CD4-positive, alpha-beta T cell treated with Interleukin-15 for 1 hour (primary cell): ENCODE measurements at regions not wholly inside any gene's neighbourhood (a gene's known extent, or its start where the extent isn't known, plus 50 kb on each side); places are given as distances from the start of the nearest gene placed in this dataset.
A peak's percentile ranks its signal among the peaks of the same experiment; 100 is the strongest.

ENCODE experiments used
- DNase-seq: peaks from one replicate; pipeline ENCODE4 v3.0.0-alpha.2; 2020

DNA sequence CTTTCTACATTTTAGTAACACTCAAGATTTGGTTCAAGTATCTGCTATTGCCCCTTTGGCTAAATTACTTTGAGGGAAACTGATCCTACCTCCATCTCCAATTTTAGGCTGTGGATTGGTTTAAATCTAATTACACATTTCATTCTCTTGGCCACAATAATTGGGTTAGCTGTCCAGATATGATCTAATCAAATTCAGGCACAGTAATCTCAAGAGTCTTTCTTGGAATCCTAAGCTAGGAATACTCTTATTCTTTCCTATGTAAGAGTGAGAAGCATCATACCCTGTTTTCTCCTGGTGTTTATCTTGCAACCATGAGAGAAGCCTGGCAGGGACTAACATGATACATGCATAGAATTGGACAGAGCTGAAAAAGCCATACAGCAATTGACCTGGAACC, 300.4 kb upstream of the MARCKS start:
- DNase-seq: no peak

DNA sequence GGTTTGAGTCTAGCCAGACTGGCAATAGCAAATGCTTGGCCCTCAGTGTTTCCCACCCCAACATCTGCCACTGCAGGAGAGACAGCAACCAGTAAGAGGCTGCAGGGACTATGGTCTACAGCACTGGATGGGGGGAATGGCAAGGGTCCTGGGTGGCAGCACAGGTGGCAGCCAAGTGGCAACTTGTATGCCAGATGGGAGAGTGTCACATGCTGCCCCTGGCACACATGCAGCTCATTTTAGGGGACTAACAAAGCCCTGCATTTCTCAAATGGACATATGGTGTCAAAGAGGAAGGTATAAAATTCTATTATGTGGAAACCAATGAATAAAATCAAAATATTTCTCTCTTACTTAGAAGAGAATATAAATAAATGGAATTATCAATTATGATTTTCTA, 298.7 kb upstream of the MARCKS start:
- no peak for DNase-seq

- no peak for DNase-seq
Observed at GRCh38 chr6:113558966-113559365, 298.2 kb upstream of the MARCKS start.

DNA sequence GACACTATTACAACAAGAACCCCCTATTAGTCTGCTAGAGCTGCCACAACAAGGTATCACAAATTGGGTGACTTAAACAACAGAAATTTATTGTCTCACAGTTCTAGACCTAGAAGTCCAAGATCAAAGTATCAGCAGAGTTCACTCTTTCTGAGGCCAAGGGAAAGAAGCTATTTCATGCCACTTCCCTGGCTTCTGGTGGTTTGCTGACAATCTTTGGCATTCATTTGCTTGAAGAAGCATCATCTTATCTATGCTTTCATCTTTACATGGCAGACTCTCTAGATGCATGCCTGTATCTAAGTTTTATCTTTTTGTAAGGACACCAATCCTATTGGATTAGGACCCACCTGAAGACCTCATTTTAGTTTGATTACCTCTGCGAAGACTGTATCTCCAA, 296.8 kb upstream of the MARCKS start:
- DNase-seq: no peak

GRCh38 chr6:113560908-113561307, 296.2 kb upstream of the MARCKS start:
- DNase-seq: no peak

DNA sequence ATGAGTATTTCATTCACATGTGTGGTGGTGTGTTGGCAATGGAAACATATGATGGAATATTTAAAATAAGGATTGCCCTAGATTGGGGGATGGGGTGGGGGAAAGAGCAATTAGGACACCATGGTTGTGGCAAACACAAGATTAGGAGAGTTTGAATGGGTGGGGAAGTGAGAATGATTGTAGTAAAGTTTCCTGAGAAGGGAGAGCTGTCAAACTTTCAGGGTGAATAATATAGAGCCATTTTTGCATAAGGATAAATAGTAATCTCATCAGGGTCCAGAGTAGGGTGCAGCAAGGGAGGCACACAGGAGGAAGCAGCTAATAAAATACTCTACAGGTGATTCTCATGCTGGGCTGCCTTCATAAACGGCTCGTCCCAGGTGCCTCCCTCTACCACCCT, 294.9 kb upstream of the MARCKS start:
- no peak for DNase-seq

DNA sequence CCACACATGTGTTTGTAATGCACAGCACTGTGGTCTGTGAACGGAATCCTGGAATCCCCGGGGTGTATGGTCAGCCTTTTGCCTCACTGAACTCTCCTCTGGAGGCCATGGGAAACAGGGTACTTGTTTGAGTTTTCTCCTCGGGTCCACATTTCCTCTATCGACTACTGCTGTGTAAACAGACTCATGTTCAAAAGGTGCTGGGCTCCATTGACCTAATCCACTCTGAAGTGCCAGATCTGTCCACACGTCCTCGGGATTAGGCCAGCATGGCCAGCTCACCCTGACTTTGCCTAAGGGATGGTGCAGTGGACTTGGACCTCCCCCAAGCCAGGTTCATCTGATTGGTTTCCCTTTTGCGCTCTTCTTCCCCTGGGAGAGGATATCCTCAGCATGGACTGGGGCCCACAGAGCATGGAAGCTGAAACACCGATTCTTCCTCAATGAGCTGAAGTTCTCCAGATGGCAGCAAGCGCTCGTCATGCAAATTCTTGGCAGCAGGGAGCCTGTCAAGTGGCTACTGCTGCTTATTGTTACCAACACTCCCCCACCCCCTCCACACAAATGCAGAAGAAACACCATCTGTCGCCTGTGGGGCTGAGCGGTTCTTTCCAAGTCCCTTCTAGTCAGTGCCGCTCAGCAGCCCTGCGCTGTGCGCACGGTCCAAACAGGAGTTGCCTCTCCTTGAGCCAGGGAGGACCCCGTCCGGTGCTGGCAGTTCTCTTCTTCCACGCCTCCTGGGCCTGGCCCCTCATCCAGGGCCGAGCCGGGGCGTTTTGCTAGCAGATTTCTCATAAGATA, 292.6 kb upstream of the MARCKS start:
- DNase-seq: peak; percentile 47

GRCh38 chr6:113565306-113565705, 291.8 kb upstream of the MARCKS start:
- no peak for DNase-seq

DNA sequence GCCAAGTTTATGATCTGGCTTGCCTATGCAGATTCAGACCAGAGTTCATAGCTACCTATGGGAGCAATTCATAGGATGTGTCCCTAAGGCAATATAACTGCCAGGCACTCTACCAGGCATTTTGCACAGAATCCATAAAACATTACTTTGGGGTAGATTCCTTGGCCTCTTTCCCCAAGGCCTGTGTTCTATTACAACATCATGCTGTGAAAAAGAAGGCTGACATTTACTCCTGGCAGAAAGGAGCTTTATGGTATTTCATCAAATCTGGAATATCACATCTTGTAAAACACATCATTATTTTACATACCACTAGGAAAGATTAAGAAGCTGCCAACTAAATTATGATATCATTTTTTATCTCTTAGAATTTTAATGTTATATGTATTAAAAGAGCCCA, 287.0 kb upstream of the MARCKS start:
- DNase-seq: no peak

DNA sequence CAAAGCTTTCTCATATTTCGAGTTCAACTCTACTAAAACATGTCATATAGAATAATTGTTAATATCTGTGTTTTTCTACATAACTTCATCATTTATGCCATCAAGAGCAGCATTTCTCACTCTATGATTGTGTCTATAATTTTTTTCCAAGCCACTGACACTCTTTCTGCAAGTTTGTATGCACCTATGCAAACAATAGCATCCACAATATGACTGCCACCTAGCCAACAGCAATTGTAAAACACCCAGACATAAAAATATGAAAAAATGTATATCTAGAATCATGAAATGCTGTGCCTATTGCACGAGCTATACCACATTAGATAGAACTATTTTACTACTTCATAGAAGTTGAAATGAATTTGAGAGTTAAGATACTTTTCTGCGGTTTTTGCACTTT, 286.5 kb upstream of the MARCKS start:
- DNase-seq: no peak

DNA sequence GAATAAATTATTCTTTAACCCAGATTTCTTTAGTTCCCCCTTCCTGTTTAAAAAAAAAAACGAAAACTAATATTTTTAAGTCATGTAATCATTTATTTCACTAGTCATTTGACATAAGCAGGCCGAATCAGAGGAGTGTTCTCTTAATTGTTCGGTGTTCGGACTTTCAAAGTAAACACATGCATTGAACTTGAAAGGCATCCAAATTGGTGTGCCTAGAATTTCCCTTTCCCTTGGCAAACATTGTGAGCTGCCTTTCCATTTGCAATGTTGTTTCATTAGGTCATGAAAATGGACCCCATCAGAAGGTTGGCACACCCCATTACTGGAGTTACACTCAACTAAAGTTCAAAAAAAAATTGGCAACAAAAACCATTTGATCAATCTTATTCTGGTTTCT, 283.0 kb upstream of the MARCKS start:
- no peak for DNase-seq

- DNase-seq: no peak
Observed at GRCh38 chr6:113576310-113576709, 280.8 kb upstream of the MARCKS start.

- DNase-seq: no peak
Observed at GRCh38 chr6:113578691-113579090, 278.5 kb upstream of the MARCKS start.

GRCh38 chr6:113584767-113585166, 272.4 kb upstream of the MARCKS start:
- no peak for DNase-seq

DNA sequence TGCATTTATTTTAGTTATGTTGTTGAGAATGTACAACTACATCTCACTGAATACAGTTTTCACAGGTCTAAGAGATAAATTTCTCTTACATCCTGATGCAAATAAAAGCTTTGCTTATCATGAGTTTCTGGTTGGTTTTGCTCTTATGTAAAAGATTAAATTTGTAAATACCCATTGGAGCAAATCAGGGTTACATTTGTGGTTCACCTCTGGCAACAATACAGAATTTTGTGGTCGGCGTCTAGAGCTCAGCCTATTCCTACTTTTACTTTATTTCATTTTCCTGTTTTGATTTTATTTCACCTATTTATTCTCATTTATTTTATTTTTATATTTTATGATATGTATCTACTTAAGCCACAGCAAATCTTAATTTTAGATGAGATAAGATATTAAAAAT, 271.9 kb upstream of the MARCKS start:
- no peak for DNase-seq

GRCh38 chr6:113586413-113587077, 270.6 kb upstream of the MARCKS start:
- DNase-seq: no peak

DNA sequence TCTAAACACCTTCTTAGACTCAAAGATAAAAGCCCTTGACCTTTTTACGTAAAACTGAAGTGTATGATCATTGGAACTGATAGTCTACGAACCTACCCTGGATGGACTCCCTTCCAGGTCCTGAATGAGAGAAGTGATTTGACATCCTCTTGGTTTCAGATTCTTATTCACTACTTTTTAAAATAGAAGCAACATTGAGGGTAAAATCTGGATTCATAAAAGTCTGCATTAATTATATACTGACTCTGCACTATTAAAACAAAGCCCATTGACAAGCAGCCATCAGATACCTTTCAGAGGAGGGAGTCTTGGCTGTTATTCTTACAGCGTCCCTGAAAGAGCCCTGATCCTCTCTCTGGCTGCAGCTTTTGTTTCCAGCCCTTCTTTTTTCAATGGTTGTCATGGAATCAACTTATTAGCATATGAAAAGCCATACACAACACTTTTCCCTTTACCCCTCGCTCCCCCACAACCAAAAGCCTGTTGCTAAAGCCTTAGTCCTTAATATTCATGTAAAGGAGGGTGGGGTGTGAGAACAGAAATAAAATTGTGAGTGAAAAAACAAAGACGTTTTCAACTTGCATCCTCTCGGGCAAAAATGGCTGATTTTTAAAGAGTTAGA, 270.0 kb upstream of the MARCKS start:
- no peak for DNase-seq

DNA sequence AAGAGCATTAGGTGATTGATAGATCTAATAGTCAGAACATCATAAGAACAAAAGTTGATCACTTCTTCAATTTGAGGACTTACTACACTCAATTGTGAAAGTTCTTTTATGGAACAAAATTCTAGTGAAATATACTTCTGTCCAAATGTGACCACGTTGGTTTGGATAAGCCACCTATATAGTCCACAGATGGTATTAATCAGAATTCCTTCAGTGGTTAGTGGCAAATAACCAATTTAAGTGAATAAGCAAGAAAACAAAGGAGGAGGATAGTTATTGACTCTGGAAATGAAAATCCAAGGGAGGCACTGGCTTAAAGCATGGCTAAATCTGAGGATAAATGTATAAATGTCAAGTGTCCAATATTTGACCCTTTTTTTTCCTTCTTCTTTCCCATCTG, 268.5 kb upstream of the MARCKS start:
- DNase-seq: no peak

GRCh38 chr6:113591896-113592827, 265.0 kb upstream of the MARCKS start:
- no peak for DNase-seq

GRCh38 chr6:113594726-113595125, 262.4 kb upstream of the MARCKS start:
- DNase-seq: no peak

- no peak for DNase-seq
Observed at GRCh38 chr6:113595911-113596376, 261.2 kb upstream of the MARCKS start.

GRCh38 chr6:113596387-113597230, 260.5 kb upstream of the MARCKS start:
- no peak for DNase-seq
